Neural progenitor cell (in vitro differentiated cells): ENCODE measurements at regions not wholly inside any gene's neighbourhood (a gene's known extent, or its start where the extent isn't known, plus 50 kb on each side); places are given as distances from the start of the nearest gene placed in this dataset.

ENCODE experiments used
- EZH2 ChIP-seq: fragments of 200-600 bp; sonication (generic); IDR thresholded peaks from 2 replicates; pipeline ENCODE4 v1.6.1; 2017; ENCODE audit warnings: antibody characterized with exemption, mild to moderate bottlenecking, moderate library complexity
- EZH2phosphoT487 ChIP-seq: fragments of 200-600 bp; sonication (generic); IDR thresholded peaks from 2 replicates; pipeline ENCODE4 v1.6.1; 2017; ENCODE audit warnings: antibody characterized with exemption
- TF ChIP-seq, protein P1 (sequence below): fragments of 200-600 bp; sonication (generic); IDR thresholded peaks from 2 replicates; pipeline ENCODE4 v1.5.1; 2017; ENCODE audit warnings: antibody characterized with exemption, mild to moderate bottlenecking

DNA sequence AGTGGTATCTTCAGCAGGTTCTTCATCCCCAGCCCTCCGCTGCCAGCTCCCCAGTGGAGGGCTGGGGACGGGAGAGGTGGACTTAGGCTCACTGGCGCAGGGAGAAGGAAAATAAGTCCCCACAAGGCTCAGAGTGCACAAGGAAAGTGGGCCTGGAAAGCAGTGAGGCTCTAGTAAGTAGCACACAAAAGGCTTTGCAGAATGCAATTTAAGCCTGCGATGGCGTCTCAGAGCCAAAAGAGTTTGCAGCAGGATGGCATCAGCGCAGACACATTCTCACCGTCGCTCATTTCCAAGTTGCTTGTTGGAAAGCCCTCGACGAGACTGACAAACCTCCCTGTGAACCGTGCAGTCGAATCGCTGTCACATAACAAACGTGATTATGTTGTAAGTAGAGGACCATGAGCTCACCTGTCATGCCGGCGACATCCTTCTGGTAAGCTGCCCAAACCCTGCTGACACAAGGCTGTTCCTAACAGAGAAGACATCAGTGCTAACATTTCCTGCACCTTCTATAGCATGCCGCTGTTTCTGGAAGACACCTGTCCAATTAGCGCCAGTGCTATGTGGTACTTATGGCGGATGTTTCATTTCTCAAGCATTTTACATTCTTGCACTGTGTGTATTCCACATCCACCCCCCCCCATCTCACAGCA is 98.3 kb upstream of the NPVF start:
- TF ChIP-seq, protein P1, sequence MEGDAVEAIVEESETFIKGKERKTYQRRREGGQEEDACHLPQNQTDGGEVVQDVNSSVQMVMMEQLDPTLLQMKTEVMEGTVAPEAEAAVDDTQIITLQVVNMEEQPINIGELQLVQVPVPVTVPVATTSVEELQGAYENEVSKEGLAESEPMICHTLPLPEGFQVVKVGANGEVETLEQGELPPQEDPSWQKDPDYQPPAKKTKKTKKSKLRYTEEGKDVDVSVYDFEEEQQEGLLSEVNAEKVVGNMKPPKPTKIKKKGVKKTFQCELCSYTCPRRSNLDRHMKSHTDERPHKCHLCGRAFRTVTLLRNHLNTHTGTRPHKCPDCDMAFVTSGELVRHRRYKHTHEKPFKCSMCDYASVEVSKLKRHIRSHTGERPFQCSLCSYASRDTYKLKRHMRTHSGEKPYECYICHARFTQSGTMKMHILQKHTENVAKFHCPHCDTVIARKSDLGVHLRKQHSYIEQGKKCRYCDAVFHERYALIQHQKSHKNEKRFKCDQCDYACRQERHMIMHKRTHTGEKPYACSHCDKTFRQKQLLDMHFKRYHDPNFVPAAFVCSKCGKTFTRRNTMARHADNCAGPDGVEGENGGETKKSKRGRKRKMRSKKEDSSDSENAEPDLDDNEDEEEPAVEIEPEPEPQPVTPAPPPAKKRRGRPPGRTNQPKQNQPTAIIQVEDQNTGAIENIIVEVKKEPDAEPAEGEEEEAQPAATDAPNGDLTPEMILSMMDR = no peak
- TF ChIP-seq EZH2phosphoT487 (no peak), EZH2 (no peak)
